Psoas muscle (tissue), 7 donors: ENCODE measurements at regions not wholly inside any gene's neighbourhood (a gene's known extent, or its start where the extent isn't known, plus 50 kb on each side); places are given as distances from the start of the nearest gene placed in this dataset.

Experiments
- ATAC-seq, 4 donors: fragments of 200-7000 bp; cut with Tn5 transposase; one replicate each; pipeline ENCODE4 v1.9.1; 2020; ENCODE audit warnings: moderate library complexity in 3 of 4, mild to moderate bottlenecking in 2 of 4
- DNase-seq, 2 donors: peaks; one replicate each; pipeline ENCODE4 v3.0.0-alpha.2; 2020
- H3K27ac ChIP-seq: fragments of 200-600 bp; one replicate; pipeline ENCODE4 v1.8.0; 2022
- H3K27me3 ChIP-seq, 3 donors: fragments of 200-600 bp in 1 of 3; one replicate each; pipeline versions ENCODE4 v1.6.1 to v1.8.0; 2013 to 2022; ENCODE audit warnings: low read length in 2 of 3, mild to moderate bottlenecking in 2 of 3, moderate library complexity in 1 of 3; ENCODE audit not compliant: insufficient read depth in 3 of 3
- H3K36me3 ChIP-seq, 2 donors: fragments of 200-600 bp in 1 of 2; one replicate each; pipeline versions ENCODE4 v1.6.1 to v1.8.0; 2013 to 2022; ENCODE audit warnings: low read depth in 1 of 2, mild to moderate bottlenecking in 1 of 2, moderate library complexity in 1 of 2; ENCODE audit not compliant: insufficient read depth in 1 of 2
- H3K4me1 ChIP-seq: fragments of 200-600 bp; one replicate; pipeline ENCODE4 v1.8.0; 2022
- H3K4me3 ChIP-seq: fragments of 200-600 bp; one replicate; pipeline ENCODE4 v1.8.0; 2022; ENCODE audit warnings: mild to moderate bottlenecking
- H3K9me3 ChIP-seq: fragments of 200-600 bp; one replicate; pipeline ENCODE4 v1.8.0; 2022
- WGBS, 3 donors: extraction: QIAGEN DNeasy Blood & Tissue Kit; methylation state at CpG; one replicate each; pipeline versions ENCODE4 v1.1.6 to v1.1.7; 2013; 5-methylcytosine and 5-hydroxymethylcytosine counted together
- intact Hi-C, 2 donors: fragments of 100-400 bp; cut with DNase I; formaldehyde crosslinking; loops; one replicate each; pipeline versions ENCODE4 v1.11.0 to v1.14.2; 2022
- TF ChIP-seq, protein P1 (sequence below): fragments of 200-600 bp; IDR thresholded peaks from one replicate; pipeline ENCODE4 v1.8.0; 2022; ENCODE audit warnings: antibody characterized with exemption
- donor health status: healthy with polysubstance abuse.
- donor health status: DM: no; HTN: no; CAD: no; lungs with moderate emphysema.
- donor health status: Bipolar disorder and iron deficiency.
- donor health status: healthy.
- donor health status: DM: yes; HTN: yes; CAD: no.
- donor health status: DM: no; HTN: no; CAD: no.
- donor health status: DM: yes; HTN: yes; CAD: no.

DNA sequence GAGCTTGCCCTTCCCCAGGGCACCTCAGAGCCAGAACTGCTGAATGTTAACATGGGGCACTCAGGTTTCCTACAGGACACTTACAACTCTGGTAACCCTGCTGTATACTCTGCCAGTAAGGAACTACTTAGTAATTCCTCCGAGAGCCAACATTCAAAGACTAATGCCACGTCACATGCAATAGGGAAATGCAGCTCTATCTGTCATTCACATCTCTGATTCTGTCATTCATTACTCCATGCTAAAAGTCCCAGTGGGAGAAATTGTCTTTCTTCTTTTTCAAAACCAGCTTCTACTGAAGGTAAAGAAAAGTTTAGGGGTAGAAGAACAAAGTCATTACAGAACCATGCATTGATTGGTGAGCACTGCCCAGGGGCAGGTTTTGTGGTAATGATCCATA lies 189.2 kb downstream of the DAD1 start:
- intact Hi-C loops: no loop called here
- WGBS, 3 donors: 72 to 91% (median 81%) methylated on average over 2 of the region's 2 CpGs
- H3K4me1 ChIP-seq: no peaks in the 10 kb centered on the region
- no peak for ATAC-seq
- no peak overlapping the region for H3K4me3 ChIP-seq
- H3K9me3 ChIP-seq: no peaks in the 10 kb centered on the region
- DNase-seq: no peak
- H3K36me3 ChIP-seq: no peaks in the 10 kb centered on the region
- no peaks in the 10 kb centered on the region for H3K27me3 ChIP-seq
- no peak overlapping the region for H3K27ac ChIP-seq
- TF ChIP-seq, protein P1, sequence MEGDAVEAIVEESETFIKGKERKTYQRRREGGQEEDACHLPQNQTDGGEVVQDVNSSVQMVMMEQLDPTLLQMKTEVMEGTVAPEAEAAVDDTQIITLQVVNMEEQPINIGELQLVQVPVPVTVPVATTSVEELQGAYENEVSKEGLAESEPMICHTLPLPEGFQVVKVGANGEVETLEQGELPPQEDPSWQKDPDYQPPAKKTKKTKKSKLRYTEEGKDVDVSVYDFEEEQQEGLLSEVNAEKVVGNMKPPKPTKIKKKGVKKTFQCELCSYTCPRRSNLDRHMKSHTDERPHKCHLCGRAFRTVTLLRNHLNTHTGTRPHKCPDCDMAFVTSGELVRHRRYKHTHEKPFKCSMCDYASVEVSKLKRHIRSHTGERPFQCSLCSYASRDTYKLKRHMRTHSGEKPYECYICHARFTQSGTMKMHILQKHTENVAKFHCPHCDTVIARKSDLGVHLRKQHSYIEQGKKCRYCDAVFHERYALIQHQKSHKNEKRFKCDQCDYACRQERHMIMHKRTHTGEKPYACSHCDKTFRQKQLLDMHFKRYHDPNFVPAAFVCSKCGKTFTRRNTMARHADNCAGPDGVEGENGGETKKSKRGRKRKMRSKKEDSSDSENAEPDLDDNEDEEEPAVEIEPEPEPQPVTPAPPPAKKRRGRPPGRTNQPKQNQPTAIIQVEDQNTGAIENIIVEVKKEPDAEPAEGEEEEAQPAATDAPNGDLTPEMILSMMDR: no peak

DNA sequence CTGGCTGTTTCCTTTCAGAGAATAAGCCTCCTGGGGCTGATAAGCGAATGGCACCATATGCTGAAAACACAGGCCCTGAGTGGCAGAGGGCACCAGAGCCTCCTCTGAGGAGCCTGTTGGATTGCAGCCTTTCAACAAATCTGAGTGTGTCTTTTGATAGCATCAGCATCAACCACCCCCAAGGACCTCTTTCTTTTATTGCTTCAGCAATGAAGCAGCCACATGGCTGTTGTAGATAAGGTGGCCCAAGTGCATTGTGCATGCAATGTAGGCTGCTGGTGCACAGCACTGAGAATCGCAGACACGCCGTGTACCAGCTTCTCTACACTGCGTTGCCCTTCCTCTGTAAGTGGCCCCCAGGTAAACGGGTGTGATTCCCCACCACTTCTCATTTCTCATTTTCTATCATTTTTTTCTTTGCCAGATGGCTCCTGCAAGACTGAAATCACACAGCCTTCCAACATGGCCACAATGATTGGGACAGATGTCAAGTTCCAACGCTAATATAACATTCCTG lies 191.7 kb downstream of the DAD1 start:
- Histone ChIP-seq H3K27ac (no peak overlapping the region), H3K4me3 (no peak overlapping the region), H3K27me3 (no peaks in the 10 kb centered on the region), H3K4me1 (no peaks in the 10 kb centered on the region), H3K9me3 (no peaks in the 10 kb centered on the region), H3K36me3 (no peaks in the 10 kb centered on the region)
- intact Hi-C loops: no loop called here
- ATAC-seq (no peak), DNase-seq (no peak)
- TF ChIP-seq, protein P1: no peak
- 88 to 90% (median 89%) methylated on average over 7 of the region's 7 CpGs for WGBS, 3 donors

DNA sequence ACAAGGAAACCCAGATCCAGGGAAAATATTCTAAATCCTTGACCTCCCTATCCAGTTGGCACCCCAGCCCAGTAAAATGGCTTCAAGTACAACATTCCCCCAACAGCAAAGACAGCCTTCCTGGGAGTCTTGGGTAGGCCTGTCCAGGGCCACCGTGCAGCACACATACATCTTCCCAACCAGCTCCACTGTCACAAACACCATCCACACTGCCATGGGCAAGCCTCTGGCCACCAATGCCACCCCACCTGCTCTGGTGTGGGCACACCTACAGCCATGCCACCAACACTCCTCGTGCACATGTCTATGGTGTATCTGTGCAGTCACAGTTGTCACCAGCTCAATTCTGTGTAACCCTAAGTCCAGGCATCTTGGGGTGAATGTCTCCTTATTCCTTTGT lies 193.2 kb downstream of the DAD1 start:
- TF ChIP-seq, protein P1: no peak
- WGBS, 3 donors: 87 to 93% (median 91%) methylated on average over 2 of the region's 2 CpGs
- no peak for ATAC-seq

DNA sequence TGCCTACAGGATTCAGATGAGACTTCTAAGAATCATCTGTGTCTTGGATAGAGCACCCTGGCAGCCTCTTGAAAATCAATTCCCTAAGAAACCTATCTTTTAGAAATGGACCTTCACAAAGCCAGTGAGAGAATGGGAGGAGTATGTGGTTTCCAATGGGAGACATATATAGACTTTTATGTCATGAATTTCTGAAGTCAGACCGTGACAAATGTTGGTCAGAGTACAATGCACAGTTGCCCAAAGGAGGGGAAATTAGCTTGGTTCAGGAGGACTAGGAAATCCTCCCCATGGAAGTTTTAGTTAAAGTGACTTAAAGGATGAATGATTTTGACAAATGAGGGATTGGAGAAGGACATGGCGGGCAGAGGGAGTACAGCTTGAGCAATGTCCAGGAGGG lies 194.4 kb downstream of the DAD1 start:
- TF ChIP-seq, protein P1: no peak
- no peak for DNase-seq
- intact Hi-C loops: loop anchor here in 1 of 2 donors (5.0 kb wide), 1 partner anchor 258 kb away; no protein-coding TSS in a partner anchor

More for the DNA sequence above, 193.2 kb downstream of the DAD1 start:
- intact Hi-C loops: no loop called here
- peaks cover 0 to 5% (median 0%) of the 10 kb centered on the region in 3 donors for H3K27me3 ChIP-seq
- H3K36me3 ChIP-seq: no peaks in the 10 kb centered on the region
- DNase-seq: no peak
- no peak overlapping the region for H3K27ac ChIP-seq
- no peak overlapping the region for H3K4me3 ChIP-seq
- H3K4me1 ChIP-seq: no peaks in the 10 kb centered on the region
- no peaks in the 10 kb centered on the region for H3K9me3 ChIP-seq

DNA sequence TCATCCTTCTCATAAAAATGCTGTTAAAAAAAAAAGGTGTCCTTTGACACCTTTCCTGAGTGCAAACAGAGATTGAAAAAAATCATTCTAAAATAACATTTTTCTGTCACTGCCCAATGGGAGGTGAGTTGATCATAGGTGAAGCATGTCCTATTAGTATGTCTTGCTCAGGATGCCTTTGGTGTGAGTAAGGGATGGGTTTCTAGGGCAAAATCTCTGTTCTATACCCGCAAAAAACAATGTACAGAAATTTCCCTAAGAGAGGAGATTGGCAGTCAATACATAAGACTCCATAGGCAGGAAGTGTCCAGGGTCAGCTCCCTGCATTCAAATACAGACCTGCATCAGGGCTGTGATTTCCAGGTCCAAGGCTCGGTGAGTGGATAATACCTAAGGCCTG lies 195.2 kb downstream of the DAD1 start:
- no peak for DNase-seq
- intact Hi-C loops: loop anchor here in 1 of 2 donors (5.0 kb wide), 1 partner anchor 259 kb away; no protein-coding TSS in a partner anchor
- peaks cover 0 to 13% (median 0%) of the 10 kb centered on the region in 3 donors for H3K27me3 ChIP-seq
- H3K4me3 ChIP-seq: no peak overlapping the region
- H3K4me1 ChIP-seq: no peaks in the 10 kb centered on the region
- H3K36me3 ChIP-seq: no peaks in the 10 kb centered on the region
- H3K27ac ChIP-seq: no peak overlapping the region
- WGBS, 3 donors: 79 to 91% (median 86%) methylated on average over 2 of the region's 2 CpGs
- TF ChIP-seq, protein P1: no peak
- ATAC-seq: no peak
- H3K9me3 ChIP-seq: no peaks in the 10 kb centered on the region

More for the DNA sequence above, 194.4 kb downstream of the DAD1 start:
- Histone ChIP-seq H3K36me3 (no peaks in the 10 kb centered on the region), H3K27ac (no peak overlapping the region), H3K27me3 (peaks cover 0 to 12% (median 0%) of the 10 kb centered on the region in 3 donors), H3K9me3 (no peaks in the 10 kb centered on the region), H3K4me1 (no peaks in the 10 kb centered on the region), H3K4me3 (no peak overlapping the region)
- WGBS, 3 donors: 83 to 88% (median 85%) methylated on average over 2 of the region's 2 CpGs
- ATAC-seq: no peak
